HUES48 (cell line): ENCODE measurements at regions not wholly inside any gene's neighbourhood (a gene's known extent, or its start where the extent isn't known, plus 50 kb on each side); places are given as distances from the start of the nearest gene placed in this dataset.

ENCODE experiments used
- H3K27ac ChIP-seq: one replicate; pipeline ENCODE4 v1.7.0; 2013; ENCODE audit warnings: low read depth, low read length, inconsistent platforms
- H3K27me3 ChIP-seq: 2 replicates; pipeline ENCODE4 v1.6.1; 2013; ENCODE audit warnings: mild to moderate bottlenecking, low read length; ENCODE audit not compliant: control insufficient read depth, insufficient read depth
- H3K36me3 ChIP-seq: 2 replicates; pipeline ENCODE4 v1.6.1; 2013; ENCODE audit warnings: low read length; ENCODE audit not compliant: control insufficient read depth, insufficient read depth
- H3K4me1 ChIP-seq: 2 replicates; pipeline ENCODE4 v1.6.1; 2013; ENCODE audit warnings: mild to moderate bottlenecking, low read length; ENCODE audit not compliant: control insufficient read depth, insufficient read depth
- H3K4me3 ChIP-seq: 2 replicates; pipeline ENCODE4 v1.5.1; 2013; ENCODE audit warnings: mild to moderate bottlenecking, low read depth, low read length
- H3K9ac ChIP-seq: 2 replicates; pipeline ENCODE4 v1.6.1; 2013; ENCODE audit warnings: mild to moderate bottlenecking, low read depth, low read length, moderate library complexity
- H3K9me3 ChIP-seq: 2 replicates; pipeline ENCODE4 v1.6.1; 2013; ENCODE audit warnings: low read length; ENCODE audit not compliant: control insufficient read depth, insufficient read depth

DNA sequence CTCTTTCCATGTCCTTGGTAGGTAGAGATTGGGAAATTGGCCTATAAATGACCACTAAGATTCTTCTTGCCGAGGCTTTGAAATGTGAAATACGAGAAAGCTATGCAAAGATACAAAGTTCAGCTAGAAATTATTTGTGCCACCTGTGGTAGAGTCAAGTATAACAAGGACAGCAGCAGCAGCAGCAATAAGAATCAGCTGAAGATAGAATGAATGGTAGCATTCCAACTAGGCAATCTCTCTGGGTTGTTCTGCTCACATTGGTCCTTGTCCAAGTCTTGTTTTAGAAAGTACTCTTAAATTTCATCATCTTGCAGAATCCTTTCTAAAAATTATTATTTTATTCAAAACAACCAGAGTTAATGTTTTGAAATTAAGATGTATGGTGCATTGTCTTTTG lies 67.8 kb upstream of the PCDH10 start:
- no peak overlapping the region for H3K27ac ChIP-seq
- peaks cover 5% of the 10 kb centered on the region; the same call in 1 of the 2 replicates for H3K9me3 ChIP-seq
- H3K9ac ChIP-seq = no peak overlapping the region
- H3K36me3 ChIP-seq = no peaks in the 10 kb centered on the region
- H3K4me3 ChIP-seq = no peak overlapping the region
- H3K4me1 ChIP-seq = no peaks in the 10 kb centered on the region
- no peaks in the 10 kb centered on the region for H3K27me3 ChIP-seq

DNA sequence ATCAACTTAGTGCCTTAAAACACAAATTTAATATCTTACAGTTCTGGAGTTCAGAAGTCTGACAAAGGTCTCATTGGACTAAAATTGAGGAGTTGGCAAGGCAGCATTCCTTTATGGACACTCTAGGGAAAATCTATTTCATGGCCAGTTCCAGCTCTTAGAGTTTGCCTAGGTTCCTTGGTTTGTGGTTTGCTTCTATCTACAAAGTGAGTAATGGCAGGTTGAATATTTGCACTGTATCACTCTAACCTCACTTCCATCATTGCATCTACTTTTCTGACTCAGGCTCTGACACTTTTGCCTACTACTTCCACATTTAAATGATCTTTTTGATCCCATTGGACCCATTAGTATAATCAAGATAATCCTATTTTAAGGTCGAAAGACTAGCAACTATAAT lies 64.7 kb upstream of the PCDH10 start:
- no peaks in the 10 kb centered on the region for H3K36me3 ChIP-seq
- H3K27ac ChIP-seq = no peak overlapping the region
- H3K9me3 ChIP-seq = no peaks in the 10 kb centered on the region
- no peaks in the 10 kb centered on the region for H3K27me3 ChIP-seq
- H3K9ac ChIP-seq = no peak overlapping the region
- no peak overlapping the region for H3K4me3 ChIP-seq
- no peaks in the 10 kb centered on the region for H3K4me1 ChIP-seq

DNA sequence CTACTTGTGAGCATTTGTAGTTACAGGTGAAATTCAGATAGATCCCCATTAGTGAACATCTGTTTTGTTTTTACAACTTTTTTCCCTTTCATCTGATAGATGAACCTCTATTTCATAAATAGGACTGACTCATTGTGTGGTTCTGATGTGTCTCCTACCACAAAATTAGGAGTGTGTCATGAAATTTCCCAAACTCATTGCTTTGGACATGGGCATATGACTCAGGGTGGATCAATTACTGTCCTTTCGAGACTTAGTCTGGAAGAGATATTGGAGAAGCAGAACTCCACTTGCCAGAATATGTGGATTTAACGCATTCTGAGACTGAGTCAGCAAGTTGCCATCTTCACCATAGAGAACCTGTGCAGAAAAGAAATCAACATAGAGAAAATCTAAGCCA lies 53.5 kb upstream of the PCDH10 start:
- Histone ChIP-seq H3K9me3 (no peaks in the 10 kb centered on the region; the same call in 1 of the 2 replicates), H3K4me1 (peaks cover 11% of the 10 kb centered on the region), H3K4me3 (no peak overlapping the region), H3K27me3 (no peaks in the 10 kb centered on the region), H3K36me3 (no peaks in the 10 kb centered on the region), H3K9ac (no peak overlapping the region), H3K27ac (no peak overlapping the region)

DNA sequence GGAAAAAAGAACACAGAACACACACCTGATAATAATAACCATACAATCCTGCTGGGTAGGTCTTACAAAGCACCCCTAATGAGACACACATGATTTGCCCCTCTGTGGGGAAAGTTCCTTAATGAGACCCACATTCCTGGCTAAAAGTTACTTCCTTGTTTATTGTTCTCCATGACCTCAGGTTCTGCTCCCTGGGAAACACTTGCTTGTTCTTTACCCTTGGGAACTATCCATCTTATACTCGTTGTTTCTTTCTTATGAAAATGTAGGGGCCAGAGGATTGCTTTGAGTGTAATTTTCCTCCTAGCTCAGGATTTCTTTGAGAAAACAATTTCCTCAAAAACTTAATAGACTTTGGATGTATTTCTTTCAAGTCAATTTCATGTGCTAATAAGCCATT lies 52.1 kb upstream of the PCDH10 start:
- no peaks in the 10 kb centered on the region; the same call in 1 of the 2 replicates for H3K9me3 ChIP-seq
- peak overlapping the region; percentile 83 for H3K27ac ChIP-seq
- no peak overlapping the region for H3K9ac ChIP-seq

More for the DNA sequence above, 52.1 kb upstream of the PCDH10 start:
- Histone ChIP-seq H3K4me3 (no peak overlapping the region), H3K36me3 (no peaks in the 10 kb centered on the region), H3K4me1 (peaks cover 16% of the 10 kb centered on the region), H3K27me3 (no peaks in the 10 kb centered on the region)
